ENCODE measurements at regions not wholly inside any gene's neighbourhood (a gene's known extent, or its start where the extent isn't known, plus 50 kb on each side); places are given as distances from the start of the nearest gene placed in this dataset.

- Histone ChIP-seq H3K36me3 (no peaks in the 10 kb centered on the region), H3K9me3 (no peaks in the 10 kb centered on the region), H3K4me3 (no peak overlapping the region), H3K4me1 (no peaks in the 10 kb centered on the region), H3K27me3 (no peaks in the 10 kb centered on the region), H3K27ac (no peak overlapping the region)
- DNase-seq, result no peak
- TF ChIP-seq CTCF (IDR thresholded peaks at IDR 0.05) (peak in 5 of 6 experiments; percentile 21 to 56 (median 47)), POLR2A (IDR thresholded peaks at IDR 0.05) (no peak)
These were observed 352.0 kb downstream of the BCAT1 start for GRCh38 chr12:24596768-24597388.

GRCh38 chr12:24595652-24596235 lies 353.2 kb downstream of the BCAT1 start:
- DNase-seq, result no peak
- Histone ChIP-seq H3K9me3 (no peaks in the 10 kb centered on the region), H3K27me3 (no peaks in the 10 kb centered on the region), H3K36me3 (no peaks in the 10 kb centered on the region), H3K27ac (no peak overlapping the region), H3K4me3 (no peak overlapping the region), H3K4me1 (no peaks in the 10 kb centered on the region)
- peak in 2 of 6 experiments; percentile 7 to 16 for TF ChIP-seq CTCF (IDR thresholded peaks at IDR 0.05)
- no peak for TF ChIP-seq POLR2A (IDR thresholded peaks at IDR 0.05)

- no peaks in the 10 kb centered on the region for H3K27me3 ChIP-seq
- H3K4me3 ChIP-seq, result no peak overlapping the region
- no peak for DNase-seq
- H3K27ac ChIP-seq, result no peak overlapping the region
- no peaks in the 10 kb centered on the region for H3K4me1 ChIP-seq
- no peaks in the 10 kb centered on the region for H3K36me3 ChIP-seq
- TF ChIP-seq CTCF (IDR thresholded peaks at IDR 0.05), result no peak
- TF ChIP-seq POLR2A (IDR thresholded peaks at IDR 0.05), result no peak
- no peaks in the 10 kb centered on the region for H3K9me3 ChIP-seq
These were observed 357.0 kb downstream of the BCAT1 start for GRCh38 chr12:24591715-24592440.

- no peaks in the 10 kb centered on the region for H3K36me3 ChIP-seq
- no peak overlapping the region for H3K27ac ChIP-seq
- no peak overlapping the region for H3K4me3 ChIP-seq
- TF ChIP-seq POLR2A (IDR thresholded peaks at IDR 0.05) (no peak), CTCF (IDR thresholded peaks at IDR 0.05) (no peak)
- no peak for DNase-seq
- H3K4me1 ChIP-seq, result no peaks in the 10 kb centered on the region
- H3K27me3 ChIP-seq, result no peaks in the 10 kb centered on the region
- H3K9me3 ChIP-seq, result no peaks in the 10 kb centered on the region
These were observed 357.7 kb downstream of the BCAT1 start for GRCh38 chr12:24591079-24591626.

GRCh38 chr12:24586293-24586692 lies 362.6 kb downstream of the BCAT1 start:
- H3K27me3 ChIP-seq, result no peaks in the 10 kb centered on the region
- no peaks in the 10 kb centered on the region for H3K4me1 ChIP-seq
- TF ChIP-seq CTCF (IDR thresholded peaks at IDR 0.05) (no peak), POLR2A (IDR thresholded peaks at IDR 0.05) (no peak)
- no peak overlapping the region for H3K4me3 ChIP-seq
- no peaks in the 10 kb centered on the region for H3K36me3 ChIP-seq
- H3K9me3 ChIP-seq, result no peaks in the 10 kb centered on the region
- no peak overlapping the region for H3K27ac ChIP-seq
- DNase-seq, result no peak
